ENCODE measurements at regions not wholly inside any gene's neighbourhood (a gene's known extent, or its start where the extent isn't known, plus 50 kb on each side); places are given as distances from the start of the nearest gene placed in this dataset.

GRCh38 chr20:61159957-61160686 lies 91.9 kb upstream of the CDH4 start:
- DNase-seq = no peak

GRCh38 chr20:61161726-61162390 lies 90.2 kb upstream of the CDH4 start:
- no peak for DNase-seq

GRCh38 chr20:61162451-61162850 lies 89.6 kb upstream of the CDH4 start:
- no peak for DNase-seq

- DNase-seq = no peak
Measured at GRCh38 chr20:61163031-61163430, 89.0 kb upstream of the CDH4 start.

- no peak for DNase-seq
Measured at GRCh38 chr20:61166324-61166723, 85.7 kb upstream of the CDH4 start.

GRCh38 chr20:61168605-61169004 lies 83.5 kb upstream of the CDH4 start:
- no peak for DNase-seq

- DNase-seq = no peak
Measured at GRCh38 chr20:61169874-61170273, 82.2 kb upstream of the CDH4 start.

GRCh38 chr20:61170496-61171320 lies 81.4 kb upstream of the CDH4 start:
- no peak for DNase-seq

GRCh38 chr20:61173267-61173666 lies 78.8 kb upstream of the CDH4 start:
- no peak for DNase-seq

GRCh38 chr20:61173961-61174725 lies 77.9 kb upstream of the CDH4 start:
- no peak for DNase-seq

- no peak for DNase-seq
Measured at GRCh38 chr20:61176874-61177273, 75.2 kb upstream of the CDH4 start.

- DNase-seq = no peak
Measured at GRCh38 chr20:61178551-61179071, 73.5 kb upstream of the CDH4 start.

- DNase-seq = no peak
Measured at GRCh38 chr20:61184194-61184593, 67.9 kb upstream of the CDH4 start.

GRCh38 chr20:61185181-61185580 lies 66.9 kb upstream of the CDH4 start:
- DNase-seq = no peak

- no peak for DNase-seq
Measured at GRCh38 chr20:61185841-61186601, 66.0 kb upstream of the CDH4 start.

GRCh38 chr20:61186771-61187472 lies 65.1 kb upstream of the CDH4 start:
- DNase-seq = no peak

- DNase-seq = no peak
Measured at GRCh38 chr20:61189534-61189933, 62.5 kb upstream of the CDH4 start.

GRCh38 chr20:61191096-61191495 lies 61.0 kb upstream of the CDH4 start:
- no peak for DNase-seq

GRCh38 chr20:61192337-61192950 lies 59.6 kb upstream of the CDH4 start:
- no peak for DNase-seq

- DNase-seq = no peak
Measured at GRCh38 chr20:61193164-61193563, 58.9 kb upstream of the CDH4 start.
